Suprapubic skin (tissue), 3 donors: ENCODE measurements at regions not wholly inside any gene's neighbourhood (a gene's known extent, or its start where the extent isn't known, plus 50 kb on each side); places are given as distances from the start of the nearest gene placed in this dataset.

Source experiments
- EP300 ChIP-seq: sonication (generic); formaldehyde crosslinking; IDR thresholded peaks from one replicate; pipeline ENCODE4 v1.6.1; 2017; ENCODE audit warnings: antibody characterized with exemption
- TF ChIP-seq, protein P1 (sequence below), 2 donors: fragments of 200-600 bp in 1 of 2; fragments of 450-650 bp in 1 of 2; sonication (generic) in 1 of 2; IDR thresholded peaks; one replicate each; pipeline ENCODE4 v1.5.1; 2016 to 2019; ENCODE audit warnings: antibody characterized with exemption in 2 of 2, mild to moderate bottlenecking in 1 of 2, moderate library complexity in 1 of 2

DNA sequence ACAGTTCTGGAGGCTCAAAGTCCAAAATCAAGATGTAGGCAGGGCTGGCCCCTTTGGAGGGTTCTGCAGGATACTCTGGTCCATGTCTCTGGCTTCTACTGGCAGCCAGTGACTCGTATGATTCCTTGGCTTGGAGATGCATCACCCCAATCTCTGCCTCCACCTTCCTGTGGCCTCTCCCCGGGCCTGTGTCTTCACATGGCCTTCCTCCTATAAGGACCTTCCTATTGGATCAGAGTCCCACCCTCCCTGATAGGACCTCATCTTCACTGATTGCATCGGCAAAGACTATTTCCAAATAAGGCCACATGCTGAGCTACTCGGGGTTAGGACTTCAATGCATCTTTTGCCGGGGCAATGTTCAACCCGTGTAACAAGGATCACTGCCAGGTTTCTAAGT lies 509.0 kb downstream of the CD83 start:
- TF ChIP-seq, protein P1, sequence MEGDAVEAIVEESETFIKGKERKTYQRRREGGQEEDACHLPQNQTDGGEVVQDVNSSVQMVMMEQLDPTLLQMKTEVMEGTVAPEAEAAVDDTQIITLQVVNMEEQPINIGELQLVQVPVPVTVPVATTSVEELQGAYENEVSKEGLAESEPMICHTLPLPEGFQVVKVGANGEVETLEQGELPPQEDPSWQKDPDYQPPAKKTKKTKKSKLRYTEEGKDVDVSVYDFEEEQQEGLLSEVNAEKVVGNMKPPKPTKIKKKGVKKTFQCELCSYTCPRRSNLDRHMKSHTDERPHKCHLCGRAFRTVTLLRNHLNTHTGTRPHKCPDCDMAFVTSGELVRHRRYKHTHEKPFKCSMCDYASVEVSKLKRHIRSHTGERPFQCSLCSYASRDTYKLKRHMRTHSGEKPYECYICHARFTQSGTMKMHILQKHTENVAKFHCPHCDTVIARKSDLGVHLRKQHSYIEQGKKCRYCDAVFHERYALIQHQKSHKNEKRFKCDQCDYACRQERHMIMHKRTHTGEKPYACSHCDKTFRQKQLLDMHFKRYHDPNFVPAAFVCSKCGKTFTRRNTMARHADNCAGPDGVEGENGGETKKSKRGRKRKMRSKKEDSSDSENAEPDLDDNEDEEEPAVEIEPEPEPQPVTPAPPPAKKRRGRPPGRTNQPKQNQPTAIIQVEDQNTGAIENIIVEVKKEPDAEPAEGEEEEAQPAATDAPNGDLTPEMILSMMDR (IDR thresholded peaks at IDR 0.05): no peak
- no peak for TF ChIP-seq EP300
